Right atrium auricular region (tissue), 2 donors: ENCODE measurements at regions not wholly inside any gene's neighbourhood (a gene's known extent, or its start where the extent isn't known, plus 50 kb on each side); places are given as distances from the start of the nearest gene placed in this dataset.

Experiments
- DNase-seq: peaks from one replicate; pipeline ENCODE4 v3.0.0-alpha.2; 2019; ENCODE audit warnings: low spot score
- H3K27ac ChIP-seq, 2 donors: fragments of 200-600 bp; sonication (generic); 1 replicate in 1 of 2; 2 replicates in 1 of 2; pipeline ENCODE4 v1.5.1; 2016 to 2019
- H3K27me3 ChIP-seq, 2 donors: fragments of 200-600 bp; sonication (generic); one replicate each; pipeline versions ENCODE4 v1.5.1 to v1.6.0; 2017 to 2019
- H3K36me3 ChIP-seq: fragments of 200-600 bp; sonication (generic); one replicate; pipeline ENCODE4 v1.5.1; 2016
- H3K4me1 ChIP-seq, 2 donors: fragments of 200-600 bp; sonication (generic); one replicate each; pipeline versions ENCODE4 v1.5.1 to v1.6.0; 2017 to 2019
- H3K4me3 ChIP-seq, 2 donors: fragments of 200-600 bp; sonication (generic); 1 replicate in 1 of 2; 2 replicates in 1 of 2; pipeline ENCODE4 v1.5.1; 2017 to 2019; ENCODE audit warnings: mild to moderate bottlenecking in 1 of 2, moderate library complexity in 1 of 2
- H3K9me3 ChIP-seq, 2 donors: fragments of 200-600 bp; sonication (generic); one replicate each; pipeline ENCODE4 v1.5.1; 2019
- CTCF ChIP-seq, 2 donors: fragments of 200-600 bp; sonication (generic); IDR thresholded peaks; one replicate each; pipeline ENCODE4 v1.5.1; 2019; ENCODE audit warnings: antibody characterized with exemption in 2 of 2

DNA sequence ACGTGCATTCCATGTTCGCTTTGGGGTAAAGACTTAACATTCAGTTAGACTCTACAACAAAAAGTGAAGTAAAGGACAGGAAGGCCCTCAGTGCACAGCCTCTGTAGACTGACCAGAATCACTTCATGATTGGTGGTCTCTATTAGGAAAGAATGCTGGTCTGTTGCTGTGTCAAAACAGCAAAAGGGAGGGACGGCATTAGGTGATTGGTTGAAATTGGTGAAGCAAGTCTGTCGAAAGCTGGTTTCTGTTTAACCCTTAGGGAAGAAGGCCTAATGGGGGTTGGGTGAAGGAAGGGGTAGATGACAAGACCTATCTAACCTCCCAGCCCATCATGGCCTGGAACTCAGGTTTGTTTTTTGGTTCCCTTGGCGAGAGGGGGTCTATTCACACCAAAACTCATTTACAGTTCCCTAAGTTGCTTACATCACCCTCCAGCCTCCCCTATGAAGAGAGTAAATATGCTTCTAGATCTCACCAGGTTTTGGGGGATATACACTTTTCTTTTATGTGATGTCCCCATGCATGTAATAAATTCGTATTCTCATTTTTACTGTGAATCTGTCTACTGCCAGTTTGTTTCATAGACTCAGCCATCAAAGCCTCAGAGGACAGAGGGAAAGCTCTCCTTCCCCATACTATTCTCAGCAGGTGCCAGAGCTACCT is 65.6 kb downstream of the TMEM17 start:
- no peak for TF ChIP-seq CTCF (IDR thresholded peaks at IDR 0.05)
- H3K4me1 ChIP-seq, result no peaks in the 10 kb centered on the region
- H3K4me3 ChIP-seq, result no peak overlapping the region
- no peaks in the 10 kb centered on the region for H3K9me3 ChIP-seq
- no peaks in the 10 kb centered on the region for H3K36me3 ChIP-seq
- peak; percentile 38 for DNase-seq
- H3K27ac ChIP-seq, result no peak overlapping the region
- no peaks in the 10 kb centered on the region for H3K27me3 ChIP-seq

- Histone ChIP-seq H3K9me3 (no peaks in the 10 kb centered on the region), H3K36me3 (no peaks in the 10 kb centered on the region), H3K4me3 (no peak overlapping the region), H3K27me3 (no peaks in the 10 kb centered on the region), H3K27ac (no peak overlapping the region), H3K4me1 (no peaks in the 10 kb centered on the region)
- DNase-seq, result peak; percentile 2
- TF ChIP-seq CTCF (IDR thresholded peaks at IDR 0.05), result no peak
Observed at GRCh38 chr2:62439425-62439824, 66.6 kb downstream of the TMEM17 start.

GRCh38 chr2:62437785-62438184 is 68.2 kb downstream of the TMEM17 start:
- no peaks in the 10 kb centered on the region for H3K27me3 ChIP-seq
- no peak for TF ChIP-seq CTCF (IDR thresholded peaks at IDR 0.05)
- peak; percentile 5 for DNase-seq
- no peak overlapping the region for H3K27ac ChIP-seq
- H3K9me3 ChIP-seq, result no peaks in the 10 kb centered on the region
- no peak overlapping the region for H3K4me3 ChIP-seq
- no peaks in the 10 kb centered on the region for H3K36me3 ChIP-seq
- no peaks in the 10 kb centered on the region for H3K4me1 ChIP-seq

GRCh38 chr2:62435720-62436119 is 70.3 kb downstream of the TMEM17 start:
- DNase-seq, result no peak
- Histone ChIP-seq H3K4me3 (no peak overlapping the region), H3K27ac (no peak overlapping the region), H3K27me3 (no peaks in the 10 kb centered on the region), H3K4me1 (no peaks in the 10 kb centered on the region), H3K9me3 (no peaks in the 10 kb centered on the region), H3K36me3 (no peaks in the 10 kb centered on the region)
- no peak for TF ChIP-seq CTCF (IDR thresholded peaks at IDR 0.05)

- Histone ChIP-seq H3K4me1 (no peaks in the 10 kb centered on the region), H3K4me3 (no peak overlapping the region), H3K27me3 (no peaks in the 10 kb centered on the region), H3K36me3 (no peaks in the 10 kb centered on the region), H3K27ac (no peak overlapping the region), H3K9me3 (no peaks in the 10 kb centered on the region)
- peak; percentile 2 for DNase-seq
- TF ChIP-seq CTCF (IDR thresholded peaks at IDR 0.05), result no peak
Observed at GRCh38 chr2:62432407-62432806, 73.6 kb downstream of the TMEM17 start.

DNA sequence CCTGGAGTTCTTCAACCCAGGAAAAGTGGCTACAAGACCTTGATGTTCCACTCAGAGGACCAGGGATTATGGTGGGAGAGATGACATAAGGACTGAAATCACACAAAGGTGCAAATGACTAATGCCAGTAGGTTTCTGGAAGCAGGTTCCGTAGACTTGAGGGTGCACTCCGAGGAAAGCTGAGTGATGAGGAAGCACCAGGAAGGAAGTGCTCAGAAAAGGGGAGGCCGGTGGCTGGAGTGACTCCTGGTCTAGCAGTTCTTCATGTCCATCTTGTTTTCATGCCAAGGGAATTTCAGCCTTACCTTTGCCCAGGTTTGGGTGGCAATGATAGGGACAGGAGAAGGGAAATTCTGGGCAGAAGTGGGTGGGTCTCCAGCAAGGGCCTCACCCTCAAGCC is 74.5 kb downstream of the TMEM17 start:
- Histone ChIP-seq H3K9me3 (no peaks in the 10 kb centered on the region), H3K4me1 (no peaks in the 10 kb centered on the region), H3K27me3 (no peaks in the 10 kb centered on the region), H3K36me3 (no peaks in the 10 kb centered on the region), H3K27ac (no peak overlapping the region), H3K4me3 (no peak overlapping the region)
- no peak for TF ChIP-seq CTCF (IDR thresholded peaks at IDR 0.05)
- DNase-seq, result no peak
